IMR-90 (cell line): ENCODE measurements at regions not wholly inside any gene's neighbourhood (a gene's known extent, or its start where the extent isn't known, plus 50 kb on each side); places are given as distances from the start of the nearest gene placed in this dataset.

ENCODE experiments used
- ATAC-seq: fragments of 200-7000 bp; cut with Tn5 transposase; 2 replicates; pipeline ENCODE4 v1.9.1; 2020; ENCODE audit warnings: low read depth, mild to moderate bottlenecking, moderate library complexity
- BruUV-seq: library from RNA; stranded (reverse); fragments of 400-500 nt; replicated peaks from 2 replicates; lab custom pipeline; 2021; lab: Mats Ljungman, UMichigan
- CTCF ChIA-PET: fragments of 300-600 bp; formaldehyde crosslinking; extraction: SDS; loops from one replicate; lab custom pipeline; 2021; ENCODE audit warnings: antibody characterized with exemption; lab: Yijun Ruan, JAX
- POLR2A ChIA-PET: fragments of 300-600 bp; sonication (Branson Sonifier 250); formaldehyde crosslinking; loops from one replicate; lab custom pipeline; 2022; ENCODE audit warnings: antibody characterized with exemption; ENCODE audit not compliant: unreplicated experiment; lab: Charles Lee
- DNase-seq: peaks from one replicate; pipeline ENCODE4 v3.0.0; 2013
- H2AFZ ChIP-seq: replicated peaks from 2 replicates; pipeline ENCODE3; 2013; ENCODE audit warnings: low read length, mild to moderate bottlenecking; ENCODE audit not compliant: poor library complexity
- H2AK5ac ChIP-seq: 2 replicates; pipeline ENCODE4 v1.6.1; 2013; ENCODE audit warnings: low read depth, low read length, inconsistent platforms
- H2AK9ac ChIP-seq: replicated peaks from 2 replicates; pipeline ENCODE3; 2013; ENCODE audit warnings: mild to moderate bottlenecking, low read depth, low read length, moderate library complexity; ENCODE audit not compliant: poor library complexity
- H2BK120ac ChIP-seq: 2 replicates; pipeline ENCODE4 v1.6.1; 2013; ENCODE audit warnings: low read depth, low read length, inconsistent platforms
- H2BK15ac ChIP-seq: 3 replicates; pipeline ENCODE4 v1.6.1; 2013; ENCODE audit warnings: low read depth, low read length, inconsistent platforms
- H2BK20ac ChIP-seq: 2 replicates; pipeline ENCODE4 v1.6.1; 2013; ENCODE audit warnings: low read depth, mild to moderate bottlenecking, inconsistent platforms, low read length, moderate library complexity
- H2BK5ac ChIP-seq: 2 replicates; pipeline ENCODE4 v1.6.1; 2013; ENCODE audit warnings: mild to moderate bottlenecking, low read depth, low read length, inconsistent platforms; ENCODE audit not compliant: poor library complexity, severe bottlenecking
- H3K14ac ChIP-seq: replicated peaks from 2 replicates; pipeline ENCODE4 v1.6.1; 2013; ENCODE audit warnings: low read depth, low read length, inconsistent platforms
- H3K18ac ChIP-seq: 2 replicates; pipeline ENCODE4 v1.6.1; 2013; ENCODE audit warnings: low read depth, low read length, control low read depth
- H3K23ac ChIP-seq: 2 replicates; pipeline ENCODE4 v1.6.1; 2013; ENCODE audit warnings: low read depth, low read length, inconsistent platforms
- H3K27ac ChIP-seq: 2 replicates; pipeline ENCODE4 v1.5.1; 2013; ENCODE audit warnings: mild to moderate bottlenecking, control low read depth, low read length; ENCODE audit not compliant: insufficient read depth
- H3K27me3 ChIP-seq: 2 replicates; pipeline ENCODE4 v1.6.1; 2013; ENCODE audit warnings: low read length; ENCODE audit not compliant: control insufficient read depth, insufficient read depth
- H3K36me3 ChIP-seq: 2 replicates; pipeline ENCODE4 v1.6.1; 2013; ENCODE audit warnings: low read length, mixed read lengths; ENCODE audit not compliant: control insufficient read depth, insufficient read depth
- H3K4ac ChIP-seq: 2 replicates; pipeline ENCODE4 v1.6.1; 2013; ENCODE audit warnings: low read depth, low read length, inconsistent platforms
- H3K4me1 ChIP-seq: 2 replicates; pipeline ENCODE4 v1.6.1; 2013; ENCODE audit warnings: low read length, mixed read lengths; ENCODE audit not compliant: control insufficient read depth, insufficient read depth
- H3K4me2 ChIP-seq: 2 replicates; pipeline ENCODE4 v1.6.1; 2013; ENCODE audit warnings: low read depth, mild to moderate bottlenecking, control low read depth, low read length, moderate library complexity
- H3K4me3 ChIP-seq: 2 replicates; pipeline ENCODE4 v1.5.1; 2013; ENCODE audit warnings: low read depth, mild to moderate bottlenecking, control low read depth, low read length, moderate library complexity; ENCODE audit not compliant: insufficient read depth
- H3K56ac ChIP-seq: 2 replicates; pipeline ENCODE4 v1.6.1; 2013; ENCODE audit warnings: low read length, inconsistent platforms; ENCODE audit not compliant: insufficient read depth; ENCODE audit errors: extremely low read depth
- H3K79me1 ChIP-seq, 2 experiments: 2 replicates each; pipeline ENCODE4 v1.6.1; 2013; ENCODE audit warnings: low read length in 2 of 2, inconsistent platforms in 1 of 2, low read depth in 1 of 2
- H3K9ac ChIP-seq: 2 replicates; pipeline ENCODE4 v1.6.1; 2013; ENCODE audit warnings: low read depth, low read length, control low read depth
- H3K9me1 ChIP-seq: 2 replicates; pipeline ENCODE4 v1.6.1; 2013; ENCODE audit warnings: low read length, inconsistent platforms; ENCODE audit not compliant: insufficient read depth
- H3K9me3 ChIP-seq: 2 replicates; pipeline ENCODE4 v1.6.1; 2013; ENCODE audit warnings: low read length; ENCODE audit not compliant: control insufficient read depth, insufficient read depth
- H4K20me1 ChIP-seq: 2 replicates; pipeline ENCODE4 v1.6.1; 2013; ENCODE audit warnings: low read length, inconsistent platforms; ENCODE audit not compliant: insufficient read depth
- H4K5ac ChIP-seq: 2 replicates; pipeline ENCODE4 v1.6.1; 2013; ENCODE audit warnings: mild to moderate bottlenecking, low read depth, low read length, control low read depth
- H4K8ac ChIP-seq, 2 experiments: 2 replicates each; pipeline ENCODE4 v1.6.1; 2013; ENCODE audit warnings: low read depth in 2 of 2, low read length in 2 of 2, control low read depth in 1 of 2, inconsistent platforms in 1 of 2
- H4K91ac ChIP-seq: 2 replicates; pipeline ENCODE4 v1.6.1; 2013; ENCODE audit warnings: low read depth, low read length, inconsistent platforms; ENCODE audit not compliant: insufficient read depth
- BHLHE40 ChIP-seq: fragments of 150-350 bp; IDR thresholded peaks from 2 replicates; pipeline ENCODE4 v1.6.1; 2016; ENCODE audit warnings: mild to moderate bottlenecking, low read depth, low read length
- CEBPB ChIP-seq: IDR thresholded peaks from 2 replicates; pipeline ENCODE4 v1.6.1; 2012; ENCODE audit warnings: low read depth, low read length, improper control_type of control experiment
- ELK1 ChIP-seq: fragments of 150-350 bp; IDR thresholded peaks from 2 replicates; pipeline ENCODE4 v1.6.1; 2016; ENCODE audit warnings: low read depth, mild to moderate bottlenecking, low read length, moderate library complexity, borderline replicate concordance
- FOS ChIP-seq: fragments of 150-350 bp; IDR thresholded peaks from 2 replicates; pipeline ENCODE4 v1.6.1; 2016; ENCODE audit warnings: low read depth, low read length
- MAZ ChIP-seq: IDR thresholded peaks from 2 replicates; pipeline ENCODE4 v1.6.1; 2012; ENCODE audit warnings: low read depth, mild to moderate bottlenecking, low read length, improper control_type of control experiment, moderate library complexity, borderline replicate concordance
- MXI1 ChIP-seq: IDR thresholded peaks from 2 replicates; pipeline ENCODE4 v1.6.1; 2012; ENCODE audit warnings: low read depth, mild to moderate bottlenecking, low read length, moderate library complexity, borderline replicate concordance
- NFE2L2 ChIP-seq: fragments of 150-350 bp; IDR thresholded peaks from 2 replicates; pipeline ENCODE4 v1.6.1; 2016; ENCODE audit warnings: low read depth, mild to moderate bottlenecking, low read length
- RCOR1 ChIP-seq: IDR thresholded peaks from 2 replicates; pipeline ENCODE4 v1.6.1; 2012; ENCODE audit warnings: mild to moderate bottlenecking, low read length, improper control_type of control experiment; ENCODE audit not compliant: insufficient replicate concordance
- RFX5 ChIP-seq: IDR thresholded peaks from 2 replicates; pipeline ENCODE4 v1.8.0; 2012; ENCODE audit warnings: low read depth, mild to moderate bottlenecking, low read length, moderate library complexity
- SMC3 ChIP-seq: fragments of 150-350 bp; IDR thresholded peaks from 2 replicates; pipeline ENCODE4 v1.6.1; 2016; ENCODE audit warnings: low read depth, mild to moderate bottlenecking, antibody characterized with exemption, low read length, moderate library complexity
- USF2 ChIP-seq: fragments of 150-350 bp; IDR thresholded peaks from 2 replicates; pipeline ENCODE4 v1.6.1; 2017; ENCODE audit warnings: mild to moderate bottlenecking, antibody characterized with exemption, low read length, low read depth
- WGBS, 2 experiments: methylation state at CpG; one replicate each; pipeline versions ENCODE4 v1.1.5 to v1.1.7; 2013; ENCODE audit warnings: missing lambda C conversion rate in 2 of 2; ENCODE audit not compliant: insufficient read length in 1 of 2; ENCODE audit errors: extremely low coverage in 2 of 2; 5-methylcytosine and 5-hydroxymethylcytosine counted together
- dilution Hi-C: fragments of 300-500 bp; cut with HindIII; formaldehyde crosslinking; loops from one replicate; pipeline ENCODE4 v1.14.3; 2018; ENCODE audit warnings: low sequenced_read_pairs; ENCODE audit not compliant: unreplicated experiment
- in situ Hi-C: fragments of 300-500 bp; cut with MboI; formaldehyde crosslinking; loops from 3 replicates; pipeline ENCODE4 v1.14.3; 2019; ENCODE audit warnings: low sequenced_read_pairs, inconsistent platforms, mixed read lengths
- intact Hi-C: fragments of 100-400 bp; cut with micrococcal nuclease; formaldehyde crosslinking; loops from 2 replicates; pipeline ENCODE4 v1.10.0; 2022

GRCh38 chr9:22389271-22389670, 57.4 kb upstream of the DMRTA1 start:
- Histone ChIP-seq H3K9ac (no peak overlapping the region), H3K36me3 (no peaks in the 10 kb centered on the region), H4K91ac (no peak overlapping the region), H2AFZ (no peak overlapping the region), H2AK9ac (no peak overlapping the region), H3K18ac (no peak overlapping the region), H3K27me3 (no peaks in the 10 kb centered on the region), H3K4me1 (no peaks in the 10 kb centered on the region), H3K4me2 (no peak overlapping the region), H3K4me3 (no peak overlapping the region), H3K4ac (no peak overlapping the region), H4K8ac (no peak overlapping the region), H4K20me1 (no peaks in the 10 kb centered on the region), H2BK120ac (no peak overlapping the region), H3K23ac (no peak overlapping the region), H3K9me3 (no peaks in the 10 kb centered on the region), H3K14ac (no peak overlapping the region), H3K9me1 (no peaks in the 10 kb centered on the region), H3K56ac (no peak overlapping the region), H2BK15ac (no peak overlapping the region), H3K79me1 (no peaks in the 10 kb centered on the region), H2AK5ac (no peak overlapping the region), H3K27ac (no peak overlapping the region), H4K5ac (no peak overlapping the region), H2BK20ac (no peak overlapping the region), H2BK5ac (no peak overlapping the region)
- dilution Hi-C loops (no loop called here), in situ Hi-C loops (no loop called here), intact Hi-C loops (no loop called here)
- no peak for DNase-seq
- CTCF ChIA-PET, result no interaction called here
- WGBS, 2 experiments, result 14% methylated on average over 1 of the region's 5 CpGs; no CpG with 5 or more reads in 1 of the 2 experiments
- no peak for ATAC-seq
- TF ChIP-seq MAZ, result no peak
- no peak for TF ChIP-seq MXI1
- TF ChIP-seq CEBPB, result no peak
- no peak for TF ChIP-seq NFE2L2
- no peak for TF ChIP-seq RCOR1
- TF ChIP-seq ELK1, result no peak
- no peak for TF ChIP-seq SMC3
- no peak for TF ChIP-seq USF2
- no peak for TF ChIP-seq BHLHE40
- no peak for TF ChIP-seq RFX5
- TF ChIP-seq FOS, result no peak
- POLR2A ChIA-PET, result no interaction called here
- BruUV-seq, result no TSS peak
